Thyroid gland (tissue), 4 donors: ENCODE measurements at regions not wholly inside any gene's neighbourhood (a gene's known extent, or its start where the extent isn't known, plus 50 kb on each side); places are given as distances from the start of the nearest gene placed in this dataset.

Experiments used
- DNase-seq, 2 donors: peaks; one replicate each; pipeline ENCODE4 v3.0.0-alpha.2; 2019
- H3K27ac ChIP-seq, 3 donors: fragments of 200-600 bp; sonication (generic); 1 replicate in 2 of 3; 2 replicates in 1 of 3; pipeline ENCODE4 v1.5.1; 2016 to 2019; ENCODE audit warnings: mild to moderate bottlenecking in 1 of 3, moderate library complexity in 1 of 3
- H3K27me3 ChIP-seq: fragments of 200-600 bp; sonication (generic); one replicate; pipeline ENCODE4 v1.5.1; 2019
- H3K36me3 ChIP-seq, 2 donors: fragments of 200-600 bp; sonication (generic); one replicate each; pipeline ENCODE4 v1.5.1; 2016 to 2019
- H3K4me1 ChIP-seq, 2 donors: fragments of 200-600 bp; sonication (generic); one replicate each; pipeline ENCODE4 v1.5.1; 2017 to 2019
- H3K4me3 ChIP-seq, 3 donors: fragments of 200-600 bp; sonication (generic); replicated peaks in 1 of 3; 1 replicate in 2 of 3; 2 replicates in 1 of 3; pipeline ENCODE4 v1.5.1; 2016; ENCODE audit warnings: mild to moderate bottlenecking in 1 of 3
- H3K9me3 ChIP-seq: fragments of 200-600 bp; sonication (generic); one replicate; pipeline ENCODE4 v1.5.1; 2017
- POLR2A ChIP-seq, 2 donors: fragments of 450-650 bp; IDR thresholded peaks; one replicate each; pipeline ENCODE4 v1.6.1; 2017; ENCODE audit warnings: antibody characterized with exemption in 2 of 2, mild to moderate bottlenecking in 2 of 2, moderate library complexity in 1 of 2
- WGBS, 2 donors: methylation state at CpG; one replicate each; pipeline ENCODE4 v1.1.5; 2017; 5-methylcytosine and 5-hydroxymethylcytosine counted together
- intact Hi-C: fragments of 100-400 bp; cut with DNase I; formaldehyde crosslinking; loops from one replicate; pipeline ENCODE4 v1.15.1; 2023
- TF ChIP-seq, protein P1 (sequence below), 6 experiments: fragments of 200-600 bp in 3 of 6; fragments of 450-650 bp in 3 of 6; sonication (generic) in 3 of 6; IDR thresholded peaks; one replicate each; pipeline ENCODE4 v1.5.1; 2016 to 2019; ENCODE audit warnings: antibody characterized with exemption in 6 of 6, mild to moderate bottlenecking in 2 of 6, inconsistent platforms in 1 of 6, moderate library complexity in 1 of 6

DNA sequence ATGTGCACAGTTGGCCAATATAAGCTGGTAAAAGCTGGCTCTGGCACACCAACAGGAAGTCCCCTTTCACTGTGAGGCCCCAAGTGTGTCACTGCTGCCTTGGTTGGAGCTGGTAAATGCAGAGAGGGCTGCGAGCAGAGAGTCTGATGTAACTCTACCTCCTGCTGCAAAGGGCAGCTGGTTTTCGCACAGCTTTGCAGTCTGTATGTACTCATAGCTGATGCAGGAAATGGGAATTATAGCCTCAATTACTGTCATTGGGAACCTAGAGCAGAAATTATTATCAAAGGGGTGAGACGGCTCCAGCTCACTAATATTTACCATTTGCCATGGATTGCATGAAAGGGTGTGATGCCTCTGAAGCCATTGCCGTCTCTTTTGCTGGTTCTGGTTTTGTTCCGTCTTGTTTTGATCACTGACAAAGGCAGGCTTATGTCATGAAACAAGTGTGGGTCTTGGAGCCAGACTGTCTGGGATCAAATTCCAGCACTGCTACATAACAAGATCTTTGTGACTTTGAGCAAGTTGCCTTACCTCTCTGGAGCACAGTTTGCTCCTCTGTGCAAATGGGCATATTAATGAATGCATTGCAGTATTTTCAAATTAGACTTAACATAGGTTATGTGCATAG is 124.3 kb upstream of the SLC25A48 start:
- DNase-seq: no peak
- H3K9me3 ChIP-seq: no peaks in the 10 kb centered on the region
- peaks cover 5 to 18% of the 10 kb centered on the region in 2 donors for H3K4me1 ChIP-seq
- H3K4me3 ChIP-seq: no peak overlapping the region
- WGBS, 2 donors: 76 to 87% methylated on average over 5 of the region's 5 CpGs
- H3K27me3 ChIP-seq: no peaks in the 10 kb centered on the region
- H3K27ac ChIP-seq: no peak overlapping the region
- intact Hi-C loops: no loop called here
- H3K36me3 ChIP-seq: no peaks in the 10 kb centered on the region
- TF ChIP-seq, protein P1, sequence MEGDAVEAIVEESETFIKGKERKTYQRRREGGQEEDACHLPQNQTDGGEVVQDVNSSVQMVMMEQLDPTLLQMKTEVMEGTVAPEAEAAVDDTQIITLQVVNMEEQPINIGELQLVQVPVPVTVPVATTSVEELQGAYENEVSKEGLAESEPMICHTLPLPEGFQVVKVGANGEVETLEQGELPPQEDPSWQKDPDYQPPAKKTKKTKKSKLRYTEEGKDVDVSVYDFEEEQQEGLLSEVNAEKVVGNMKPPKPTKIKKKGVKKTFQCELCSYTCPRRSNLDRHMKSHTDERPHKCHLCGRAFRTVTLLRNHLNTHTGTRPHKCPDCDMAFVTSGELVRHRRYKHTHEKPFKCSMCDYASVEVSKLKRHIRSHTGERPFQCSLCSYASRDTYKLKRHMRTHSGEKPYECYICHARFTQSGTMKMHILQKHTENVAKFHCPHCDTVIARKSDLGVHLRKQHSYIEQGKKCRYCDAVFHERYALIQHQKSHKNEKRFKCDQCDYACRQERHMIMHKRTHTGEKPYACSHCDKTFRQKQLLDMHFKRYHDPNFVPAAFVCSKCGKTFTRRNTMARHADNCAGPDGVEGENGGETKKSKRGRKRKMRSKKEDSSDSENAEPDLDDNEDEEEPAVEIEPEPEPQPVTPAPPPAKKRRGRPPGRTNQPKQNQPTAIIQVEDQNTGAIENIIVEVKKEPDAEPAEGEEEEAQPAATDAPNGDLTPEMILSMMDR (IDR thresholded peaks at IDR 0.05): no peak
- TF ChIP-seq POLR2A (IDR thresholded peaks at IDR 0.05): no peak

DNA sequence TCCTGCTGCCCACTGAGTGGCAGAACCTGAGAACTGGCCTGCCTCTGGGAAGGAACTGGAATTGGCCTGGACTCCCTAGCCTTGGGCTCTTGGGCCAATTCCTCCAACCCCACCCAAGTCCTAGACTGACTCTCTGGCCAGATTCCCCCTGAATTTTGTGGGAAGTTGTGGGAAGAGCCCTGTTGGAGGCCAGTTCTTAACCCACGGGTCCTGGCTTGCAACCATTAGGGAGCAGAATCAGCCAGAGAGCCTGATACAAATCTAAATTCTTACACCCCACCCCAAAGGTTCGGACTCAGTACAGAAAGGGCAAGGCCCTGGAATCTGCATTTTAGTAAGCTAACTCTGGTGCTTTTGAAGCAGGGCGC is 125.3 kb upstream of the SLC25A48 start:
- no peaks in the 10 kb centered on the region for H3K27me3 ChIP-seq
- WGBS, 2 donors: 66 to 89% methylated on average over 3 of the region's 3 CpGs
- no peak overlapping the region for H3K4me3 ChIP-seq
- no peak for TF ChIP-seq POLR2A (IDR thresholded peaks at IDR 0.05)
- TF ChIP-seq, protein P1 (IDR thresholded peaks at IDR 0.05): no peak
- no peaks in the 10 kb centered on the region for H3K9me3 ChIP-seq
- no peaks in the 10 kb centered on the region for H3K36me3 ChIP-seq
- no peak for DNase-seq
- no peak overlapping the region for H3K27ac ChIP-seq
- intact Hi-C loops: no loop called here
- H3K4me1 ChIP-seq: peaks cover 5 to 22% of the 10 kb centered on the region in 2 donors

DNA sequence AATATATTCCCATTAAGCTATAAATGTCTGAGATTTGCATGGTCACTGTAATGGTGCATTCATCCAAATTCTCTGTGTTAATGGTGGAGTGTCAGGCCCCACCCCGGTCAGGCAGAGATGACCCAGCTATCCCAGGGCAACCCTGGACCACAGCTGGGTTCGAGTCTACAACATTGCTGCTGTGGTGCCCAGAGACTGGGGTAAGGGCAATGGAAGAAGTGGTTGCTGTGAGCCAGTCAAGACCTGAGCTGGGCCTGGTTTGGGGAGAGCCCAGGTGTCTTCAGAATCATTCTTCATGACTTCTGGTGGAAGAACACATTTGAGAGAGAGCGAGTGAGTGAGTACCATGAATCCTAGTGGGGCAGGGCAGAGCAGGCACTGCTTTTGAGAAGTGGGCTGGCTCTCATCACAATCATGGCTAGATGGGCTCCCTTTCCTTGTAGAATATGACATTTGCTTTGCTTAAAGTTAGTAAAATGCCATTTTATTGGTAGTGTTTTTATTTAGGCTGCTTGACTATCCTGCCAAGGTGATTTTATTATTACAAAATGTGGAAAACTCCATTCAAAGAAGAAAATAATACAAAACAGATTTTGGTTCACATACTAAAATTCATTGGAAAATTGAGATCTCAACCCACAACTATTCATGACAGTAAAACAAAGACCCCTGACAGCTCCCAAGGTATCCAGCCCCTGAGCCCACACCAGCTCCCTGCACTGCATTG is 125.8 kb upstream of the SLC25A48 start:
- Histone ChIP-seq H3K27me3 (no peaks in the 10 kb centered on the region), H3K4me3 (no peak overlapping the region), H3K36me3 (no peaks in the 10 kb centered on the region), H3K9me3 (no peaks in the 10 kb centered on the region), H3K27ac (no peak overlapping the region), H3K4me1 (peaks cover 5 to 22% of the 10 kb centered on the region in 2 donors)
- intact Hi-C loops: no loop called here
- WGBS, 2 donors: 92 to 95% methylated on average over 3 of the region's 3 CpGs
- DNase-seq: no peak
- TF ChIP-seq POLR2A (IDR thresholded peaks at IDR 0.05): no peak
- TF ChIP-seq, protein P1 (IDR thresholded peaks at IDR 0.05): no peak

DNA sequence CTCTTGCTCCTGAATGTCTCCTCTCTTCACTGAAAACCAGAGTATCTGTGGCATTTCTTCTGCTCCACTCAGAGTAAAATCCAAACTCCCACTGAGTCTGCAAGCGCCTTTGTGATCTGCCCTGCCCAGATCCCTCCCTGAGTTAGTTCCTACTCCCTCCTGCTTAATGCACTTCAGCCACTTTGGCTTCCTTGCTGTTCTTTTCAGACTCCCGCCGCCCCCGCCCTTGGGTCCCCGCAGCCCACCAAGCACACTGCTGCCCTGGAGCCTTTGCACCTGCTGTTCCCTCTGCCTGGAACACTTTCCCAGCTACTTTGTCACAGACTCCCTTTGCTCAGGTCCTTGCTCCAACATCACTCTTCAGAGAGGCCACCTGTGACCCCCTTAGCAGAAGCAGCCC is 127.2 kb upstream of the SLC25A48 start:
- TF ChIP-seq POLR2A (IDR thresholded peaks at IDR 0.05): no peak
- TF ChIP-seq, protein P1 (IDR thresholded peaks at IDR 0.05): no peak
- no peak for DNase-seq
- Histone ChIP-seq H3K27ac (no peak overlapping the region), H3K9me3 (no peaks in the 10 kb centered on the region), H3K36me3 (no peaks in the 10 kb centered on the region), H3K27me3 (no peaks in the 10 kb centered on the region), H3K4me1 (peaks cover 5 to 22% of the 10 kb centered on the region in 2 donors), H3K4me3 (no peak overlapping the region)
- 95 to 96% methylated on average over 5 of the region's 5 CpGs for WGBS, 2 donors
- intact Hi-C loops: no loop called here

DNA sequence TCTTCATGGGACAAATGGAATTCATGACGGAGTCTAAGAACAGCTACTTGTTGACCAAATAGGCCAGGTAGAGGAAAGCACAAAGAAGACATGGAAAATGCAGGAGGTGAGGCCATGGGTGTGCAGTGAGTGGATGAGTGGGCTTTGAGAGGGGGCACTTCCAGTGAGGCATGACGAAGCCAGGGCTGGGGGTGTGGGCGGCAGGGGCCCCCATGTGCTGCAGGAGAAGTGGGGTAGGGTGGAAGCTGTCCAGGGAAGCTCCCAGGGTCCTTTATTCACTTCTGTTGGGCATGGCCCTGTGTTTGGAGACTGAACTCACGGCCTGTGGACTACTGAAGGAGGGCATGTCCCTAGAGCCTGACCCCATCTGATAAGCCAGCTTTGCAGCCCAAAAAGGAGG is 127.6 kb upstream of the SLC25A48 start:
- H3K4me3 ChIP-seq: no peak overlapping the region
- H3K27me3 ChIP-seq: no peaks in the 10 kb centered on the region
- H3K9me3 ChIP-seq: no peaks in the 10 kb centered on the region
- H3K4me1 ChIP-seq: peaks cover 5 to 22% of the 10 kb centered on the region in 2 donors
- DNase-seq: no peak
- no peak for TF ChIP-seq POLR2A (IDR thresholded peaks at IDR 0.05)
- no peaks in the 10 kb centered on the region for H3K36me3 ChIP-seq
- intact Hi-C loops: no loop called here
- WGBS, 2 donors: 75 to 77% methylated on average over 4 of the region's 4 CpGs
- H3K27ac ChIP-seq: no peak overlapping the region
